ENCODE measurements at regions not wholly inside any gene's neighbourhood (a gene's known extent, or its start where the extent isn't known, plus 50 kb on each side); places are given as distances from the start of the nearest gene placed in this dataset.

GRCh38 chr7:142471820-142472219 lies 214.0 kb upstream of the PRSS58 start:
- TF ChIP-seq EZH2 (IDR thresholded peaks at IDR 0.05) (no peak), CTCF (IDR thresholded peaks at IDR 0.05 in 2 of 3, conservative IDR thresholded peaks at IDR 0.05 in 1 of 3; ENCODE audit: borderline replicate concordance in 1 of 3, insufficient read depth in 1 of 3, low read depth in 2 of 3, low read length in 2 of 3) (no peak), POLR2A (IDR thresholded peaks at IDR 0.05; ENCODE audit: borderline replicate concordance, extremely low read depth, insufficient read depth, insufficient read length) (no peak), ZFX (IDR thresholded peaks at IDR 0.05) (no peak)

Data from HCT116 (cell line).